OCI-LY7 (cell line): ENCODE measurements at regions not wholly inside any gene's neighbourhood (a gene's known extent, or its start where the extent isn't known, plus 50 kb on each side); places are given as distances from the start of the nearest gene placed in this dataset.

Source experiments
- CTCF ChIP-seq: fragments of 200-600 bp; sonication (generic); conservative IDR thresholded peaks from 2 replicates; pipeline ENCODE4 v1.5.1; 2014; ENCODE audit warnings: mild to moderate bottlenecking, antibody characterized with exemption, low read length, moderate library complexity, mixed read lengths
- EZH2phosphoT487 ChIP-seq: fragments of 200-600 bp; sonication (generic); IDR thresholded peaks from 2 replicates; pipeline ENCODE4 v1.6.1; 2018; ENCODE audit warnings: low read depth, borderline replicate concordance, mild to moderate bottlenecking, mixed run types, antibody characterized with exemption, low read length, moderate library complexity, mixed read lengths

GRCh38 chr1:4353090-4353856, 301.1 kb upstream of the AJAP1 start:
- no peak for TF ChIP-seq CTCF
- no peak for TF ChIP-seq EZH2phosphoT487
